ENCODE measurements at regions not wholly inside any gene's neighbourhood (a gene's known extent, or its start where the extent isn't known, plus 50 kb on each side); places are given as distances from the start of the nearest gene placed in this dataset.

DNA sequence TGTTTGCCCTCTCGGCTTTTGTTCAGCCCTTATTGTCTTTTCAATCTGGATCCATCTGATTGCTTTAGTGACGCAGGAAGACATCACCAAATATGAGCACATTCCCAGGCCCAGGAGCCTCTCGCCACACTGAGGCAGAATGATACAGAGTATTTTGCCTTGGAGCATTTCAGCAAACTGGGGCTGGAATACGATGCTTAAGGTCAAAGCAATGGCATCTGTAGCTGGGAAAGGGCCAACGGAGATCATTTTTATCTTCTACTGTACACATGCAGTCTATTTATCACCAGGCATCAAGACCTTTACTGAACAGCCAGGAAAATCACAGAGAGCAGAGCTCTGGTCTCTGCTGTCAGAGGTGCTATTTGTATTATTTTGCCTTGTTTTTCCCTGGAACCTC lies 655.3 kb downstream of the RNF144B start:
- no peak for DNase-seq

DNA sequence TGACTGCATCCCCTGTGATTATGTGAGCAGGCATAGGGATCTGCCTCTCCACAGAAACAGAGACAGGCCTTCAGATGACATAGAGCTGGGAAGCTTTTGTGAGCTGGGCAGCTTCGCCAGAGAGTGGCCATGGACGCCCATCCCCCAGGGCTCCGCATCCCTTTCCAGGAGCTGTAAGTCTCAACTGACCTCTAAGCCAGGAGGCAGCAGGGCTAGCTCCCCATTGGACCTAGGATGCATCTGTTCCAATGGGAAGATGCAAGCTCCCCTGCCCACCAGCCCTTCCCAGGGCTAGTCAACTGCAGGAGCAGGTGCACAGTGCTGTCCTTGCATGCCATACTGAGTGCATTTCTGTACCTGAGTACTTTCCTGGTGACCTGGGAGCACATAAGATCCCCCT lies 663.6 kb downstream of the RNF144B start:
- no peak for DNase-seq

DNA sequence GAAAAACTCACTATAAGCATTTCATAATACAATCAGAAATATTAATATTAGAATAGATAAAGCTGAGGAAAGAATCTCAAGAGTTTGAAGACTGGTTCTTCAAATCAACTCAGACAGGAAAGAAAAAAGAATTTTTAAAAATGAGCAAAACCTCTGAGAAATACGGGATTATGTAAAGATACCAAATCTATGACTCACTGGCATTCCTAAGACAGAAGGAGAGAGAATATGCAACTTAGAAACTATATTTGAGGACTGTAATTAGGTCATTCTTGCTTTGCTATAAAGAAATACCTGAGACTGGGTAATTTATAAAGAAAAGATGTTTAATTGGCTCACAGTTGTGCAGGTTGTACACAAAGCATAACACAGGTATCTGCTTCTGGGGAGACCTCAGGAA lies 665.1 kb downstream of the RNF144B start:
- no peak for DNase-seq

DNA sequence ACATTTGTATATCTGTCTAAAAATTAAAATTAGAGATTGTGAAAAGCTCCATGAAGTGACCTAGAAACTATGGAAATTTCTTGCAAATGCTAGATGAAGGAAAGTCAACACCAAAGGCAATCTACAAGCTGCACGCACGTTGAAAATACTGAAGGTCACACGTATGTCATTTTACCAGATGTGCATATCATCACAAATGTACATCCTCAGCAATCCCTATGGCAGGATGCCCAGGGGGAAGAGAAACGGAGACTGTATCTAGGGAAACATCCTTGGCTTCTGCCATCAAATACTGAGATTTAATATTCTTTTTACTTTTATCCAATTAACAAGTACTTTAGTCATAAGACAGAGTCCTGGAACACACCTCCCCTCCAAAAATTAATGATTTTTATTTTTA lies 672.0 kb downstream of the RNF144B start:
- DNase-seq, result no peak

DNA sequence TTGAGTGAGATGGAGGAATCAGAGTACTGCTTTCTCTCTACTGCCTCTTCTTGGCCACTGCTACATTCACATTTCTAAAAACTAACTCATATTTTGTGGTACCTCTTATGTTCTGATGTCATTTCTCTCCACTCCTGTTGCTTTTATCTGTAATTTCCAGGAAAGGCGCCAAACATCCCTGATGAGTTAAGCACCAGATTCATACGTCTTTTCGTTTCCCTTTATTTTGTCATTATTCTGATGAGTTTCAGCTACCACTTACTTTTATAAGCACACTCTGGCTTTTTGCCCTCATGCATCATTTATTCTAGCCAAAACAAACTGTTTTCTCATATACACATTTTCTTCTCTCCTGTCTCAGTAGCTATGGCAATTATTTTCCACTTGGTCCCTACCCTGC lies 680.0 kb downstream of the RNF144B start:
- no peak for DNase-seq

DNA sequence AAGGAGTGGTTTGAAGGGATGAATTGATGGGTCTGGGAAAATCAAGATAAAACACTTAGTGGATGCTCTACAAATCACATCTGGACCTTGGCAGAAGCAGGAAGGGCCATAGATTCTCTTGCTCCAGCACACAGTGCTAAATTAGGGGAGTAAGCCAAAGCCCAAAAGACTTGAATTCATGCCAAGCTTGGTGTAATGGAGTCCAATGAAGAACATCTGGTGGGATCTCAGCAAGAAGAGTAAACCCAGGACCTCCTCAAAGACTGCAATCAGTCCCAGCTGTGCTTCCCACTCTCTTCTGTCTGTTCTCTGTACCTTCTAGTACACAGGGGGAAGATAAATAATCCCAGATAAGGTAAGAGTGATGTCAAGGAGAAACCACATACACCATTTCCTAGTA lies 683.4 kb downstream of the RNF144B start:
- no peak for DNase-seq

DNA sequence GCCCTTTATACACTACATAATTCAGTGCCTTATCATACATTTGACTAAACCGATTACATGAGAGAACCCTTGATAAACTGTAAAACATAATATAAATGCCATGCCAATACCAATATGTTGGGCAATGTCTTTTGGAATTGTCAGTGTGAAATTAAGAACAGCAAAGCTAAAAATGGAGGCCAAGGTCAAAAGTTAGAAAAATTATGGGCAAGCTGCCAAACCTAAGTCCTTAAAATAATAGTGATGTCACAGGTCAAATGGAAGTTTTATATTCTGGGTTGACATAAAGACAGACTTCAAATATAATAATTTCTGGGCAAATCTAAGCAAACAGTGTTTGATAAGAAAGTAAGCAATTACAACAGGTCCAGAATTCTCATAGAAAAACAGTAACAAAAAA lies 696.7 kb downstream of the RNF144B start:
- no peak for DNase-seq

DNA sequence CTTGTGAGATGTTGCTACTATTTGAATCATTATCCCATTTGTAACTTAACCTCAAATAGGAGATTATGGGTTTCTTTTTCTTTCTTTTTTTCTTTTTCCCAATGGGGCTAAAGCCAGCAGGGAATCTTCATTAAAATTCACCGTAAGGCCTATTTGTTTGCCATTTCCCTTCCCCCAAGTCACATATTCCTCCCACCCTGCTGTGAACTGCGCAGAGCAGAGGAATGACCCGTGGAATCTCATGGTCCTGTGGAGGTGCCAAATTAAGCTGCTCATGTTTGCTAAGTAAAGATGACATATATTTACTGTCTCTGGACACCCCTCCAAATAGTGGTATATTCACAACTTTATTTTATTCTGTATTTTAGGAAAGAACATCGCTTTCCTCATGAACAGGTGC lies 699.3 kb downstream of the RNF144B start:
- no peak for DNase-seq

DNA sequence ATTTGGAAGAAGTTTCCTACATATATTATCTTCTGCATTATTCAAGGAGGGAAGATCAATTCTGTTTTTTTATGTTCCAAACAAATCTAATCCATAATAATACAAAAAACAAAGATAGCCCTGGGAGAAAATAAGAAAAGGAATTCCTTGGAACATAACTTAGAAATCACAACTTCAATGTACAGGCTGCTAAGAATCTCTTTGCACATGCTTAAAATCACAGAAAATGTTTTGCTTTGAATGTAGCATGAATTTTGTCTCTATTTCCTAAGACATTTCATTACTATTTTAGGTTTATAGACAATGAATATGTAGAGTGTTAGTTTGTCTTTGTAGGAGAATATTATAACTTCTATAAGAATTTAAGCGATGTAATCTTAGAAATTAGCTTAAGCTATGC lies 700.1 kb downstream of the RNF144B start:
- no peak for DNase-seq

DNA sequence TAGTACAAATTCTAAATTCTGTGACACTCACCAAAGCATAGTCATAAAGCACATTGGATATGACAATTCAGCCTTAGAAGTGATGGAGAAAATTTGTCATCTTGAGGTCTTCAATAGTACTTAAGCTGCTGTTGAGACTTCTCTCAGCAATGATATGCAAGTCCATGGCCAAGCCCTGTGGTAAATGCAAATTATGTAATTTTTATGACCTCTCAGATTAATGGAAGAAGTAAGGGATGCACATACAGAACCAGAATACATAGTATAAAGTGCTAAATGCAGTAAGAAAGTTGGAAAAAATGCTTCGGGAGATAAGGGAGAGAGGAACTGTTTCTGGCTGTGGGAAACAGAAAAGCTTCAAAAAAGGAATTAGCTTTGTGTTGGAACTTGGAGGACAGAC lies 700.7 kb downstream of the RNF144B start:
- no peak for DNase-seq

DNA sequence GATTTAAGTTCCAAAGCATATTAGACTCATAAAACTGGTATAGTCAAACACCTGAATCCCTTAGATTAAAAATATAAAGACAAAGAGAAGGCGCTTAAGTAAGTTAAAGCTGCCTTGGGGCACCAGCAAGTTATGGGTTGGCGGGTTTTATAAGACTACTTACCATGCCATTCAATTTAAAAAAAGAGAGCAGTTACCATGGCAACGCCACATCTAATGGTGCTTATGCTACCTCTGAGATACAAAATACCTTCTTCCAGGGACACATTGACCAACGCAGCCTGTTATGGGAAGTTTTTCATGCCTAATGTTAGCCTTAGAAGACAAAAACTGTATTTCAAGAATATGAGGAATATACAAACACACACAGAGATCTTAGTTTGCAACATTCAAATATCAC lies 713.6 kb downstream of the RNF144B start:
- DNase-seq, result no peak

DNA sequence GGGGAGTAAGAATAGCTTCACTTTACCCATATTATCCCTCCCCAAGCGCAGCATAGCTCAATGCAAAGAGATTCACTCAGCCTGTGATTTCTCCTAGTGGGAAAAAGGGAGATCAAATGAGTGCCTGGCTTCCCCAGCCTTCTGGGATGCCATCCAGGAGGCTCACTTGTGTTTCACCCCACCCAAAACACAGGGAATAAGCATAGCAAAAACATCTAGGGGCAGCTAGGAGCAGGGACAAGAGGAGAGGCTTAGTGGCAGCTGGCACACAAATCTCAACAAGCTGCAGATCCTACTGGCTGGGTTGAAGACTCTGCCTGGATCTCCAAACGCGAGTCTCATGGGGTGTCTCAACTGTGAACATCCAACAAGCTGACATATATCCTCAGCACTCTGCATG lies 715.8 kb downstream of the RNF144B start:
- no peak for DNase-seq

DNA sequence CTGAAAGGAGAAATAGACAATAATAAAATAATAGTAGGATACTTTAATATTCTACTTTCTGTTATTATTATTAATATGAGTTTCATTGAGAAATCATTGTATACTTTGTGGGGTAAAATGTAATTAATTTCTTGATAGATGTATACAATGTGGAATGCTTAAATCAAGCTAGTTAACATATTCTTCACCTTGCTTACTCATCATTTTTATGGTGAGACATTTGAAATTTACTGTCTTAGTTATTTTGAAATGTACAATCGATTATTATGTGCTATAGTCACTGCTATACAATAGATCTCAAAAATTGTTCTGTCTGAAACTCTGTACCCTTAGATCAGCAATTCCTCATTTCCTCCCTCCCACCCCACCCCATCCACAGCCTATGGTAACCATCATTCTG lies 720.3 kb downstream of the RNF144B start:
- DNase-seq, result no peak

DNA sequence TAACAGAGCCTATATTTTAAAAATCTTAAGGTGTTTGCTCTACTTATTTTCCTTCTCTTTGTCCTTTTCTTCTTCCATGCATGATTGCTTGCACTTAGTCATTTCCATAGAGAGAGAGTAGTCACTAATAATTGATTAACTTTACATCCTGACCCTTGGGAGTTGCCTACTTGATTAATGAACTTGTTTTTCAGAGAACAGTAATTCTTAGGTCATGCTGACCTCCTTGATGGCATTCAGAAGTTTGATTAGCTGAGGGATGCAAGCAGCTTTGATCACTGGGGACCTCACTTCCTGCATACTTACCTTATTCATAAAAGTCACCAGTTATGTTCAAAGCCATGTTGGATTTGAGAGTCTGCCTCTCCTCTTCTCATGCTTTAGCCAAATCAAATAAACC lies 715.6 kb upstream of the ID4 start:
- DNase-seq, result no peak

DNA sequence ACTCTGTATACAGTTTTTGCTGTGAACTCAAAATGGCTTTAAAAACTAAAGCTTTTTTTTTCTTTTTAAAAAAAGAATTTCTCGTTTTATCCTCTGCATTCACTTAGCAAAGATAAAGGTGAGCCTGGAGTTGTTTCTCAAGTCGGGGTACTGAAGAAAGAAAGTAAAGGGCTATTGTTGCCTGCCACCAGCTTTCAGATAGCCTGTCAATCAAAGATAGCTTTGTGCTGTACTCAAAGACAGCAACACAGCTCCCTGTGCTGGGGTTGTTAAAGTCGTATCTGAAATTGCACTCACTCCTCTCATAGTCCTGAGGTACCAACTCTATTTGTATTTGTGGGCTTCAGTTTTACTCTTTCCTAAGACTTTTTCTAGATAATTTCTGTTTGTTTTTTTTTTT lies 710.1 kb upstream of the ID4 start:
- no peak for DNase-seq

DNA sequence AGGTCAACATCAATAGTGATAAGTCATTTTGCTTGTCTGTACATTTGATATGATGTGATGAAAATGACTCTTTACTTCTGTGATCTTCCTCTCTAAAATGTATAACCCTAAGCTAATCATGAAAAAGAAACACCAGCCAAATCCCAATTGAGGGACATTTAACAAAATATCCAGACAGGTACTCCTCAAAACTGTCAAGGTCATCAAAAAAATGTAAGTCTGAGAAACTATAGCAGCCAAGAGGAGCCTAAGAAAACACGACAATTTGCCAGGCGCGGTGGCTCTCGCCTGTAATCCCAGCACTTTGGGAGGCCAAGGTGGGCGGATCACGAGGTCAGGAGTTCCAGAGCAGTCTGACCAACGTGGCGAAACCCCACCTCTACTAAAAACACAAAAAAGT lies 708.5 kb upstream of the ID4 start:
- DNase-seq, result no peak

DNA sequence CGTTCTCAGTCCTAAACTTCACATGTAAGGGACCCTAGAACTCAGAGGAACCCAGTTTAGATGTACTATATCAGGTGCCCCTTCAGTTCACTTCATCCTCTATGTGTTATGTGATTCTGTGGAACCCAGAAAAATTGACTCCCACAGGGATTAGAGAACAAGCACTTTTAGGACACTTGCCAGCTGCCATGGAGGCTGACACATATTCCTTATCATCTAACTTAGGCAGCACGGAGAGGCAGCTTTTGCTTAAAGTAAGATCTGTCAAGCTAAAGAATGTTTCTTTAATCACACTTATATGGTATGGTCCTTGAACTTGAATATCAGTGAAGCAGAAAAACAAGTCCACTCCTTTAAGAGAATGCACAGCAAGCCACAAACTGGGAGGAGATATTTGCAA lies 701.5 kb upstream of the ID4 start:
- DNase-seq, result no peak

DNA sequence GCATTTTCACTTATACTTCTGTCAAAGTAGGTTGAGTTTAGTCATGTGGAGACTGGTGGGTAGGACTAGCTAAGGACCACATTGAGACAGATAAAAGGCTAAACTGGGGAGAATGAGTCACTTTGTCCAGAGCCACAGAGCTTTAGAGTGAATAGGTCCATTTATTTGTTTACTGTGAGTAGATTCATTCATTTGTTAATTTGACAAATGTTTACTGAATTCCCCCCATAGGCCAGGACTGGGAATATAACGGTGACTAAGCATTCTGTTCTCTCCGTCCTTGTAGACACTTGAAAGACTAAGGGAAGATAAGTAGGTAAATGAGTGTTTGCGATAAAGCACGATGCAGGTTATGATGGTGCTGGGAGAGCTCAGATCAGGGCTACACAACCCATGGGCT lies 699.7 kb upstream of the ID4 start:
- DNase-seq, result no peak

DNA sequence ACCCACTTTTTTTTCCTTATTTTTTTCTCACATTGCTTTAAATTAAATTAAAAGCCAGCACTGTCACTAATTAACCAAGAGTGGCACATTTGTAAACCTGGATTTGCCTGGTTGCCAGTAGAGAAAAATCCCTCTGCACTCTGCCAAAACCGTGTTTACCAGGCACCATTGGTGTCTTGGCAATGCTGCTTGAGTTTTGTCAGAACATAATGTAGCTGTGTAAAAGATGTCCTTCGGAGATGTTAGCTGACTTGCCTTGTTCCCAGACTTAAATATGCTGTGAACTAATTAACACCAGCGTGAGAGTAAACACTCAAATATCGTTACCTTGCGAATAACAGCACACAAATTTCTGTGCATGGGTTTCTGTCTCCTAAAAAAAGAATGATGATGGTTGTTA lies 694.9 kb upstream of the ID4 start:
- DNase-seq, result no peak

DNA sequence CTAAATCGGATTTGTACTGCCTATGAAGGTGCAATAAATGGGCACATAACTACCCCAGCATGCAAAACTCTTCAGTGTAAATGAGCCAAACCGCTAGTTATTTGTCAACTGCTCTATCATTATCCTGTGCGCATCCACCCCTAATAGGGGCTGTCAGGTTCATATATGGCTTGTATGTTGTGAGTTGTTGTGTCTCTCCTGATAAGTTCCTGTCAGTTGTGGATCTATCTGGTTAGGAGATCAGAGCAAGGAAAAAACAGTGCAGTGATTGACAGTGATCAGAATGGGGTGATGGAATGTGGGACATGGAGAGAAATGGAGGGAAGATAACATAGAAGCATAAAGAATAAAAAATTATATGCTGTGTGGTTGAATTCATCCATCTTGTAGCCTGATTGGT lies 686.9 kb upstream of the ID4 start:
- no peak for DNase-seq

DNA sequence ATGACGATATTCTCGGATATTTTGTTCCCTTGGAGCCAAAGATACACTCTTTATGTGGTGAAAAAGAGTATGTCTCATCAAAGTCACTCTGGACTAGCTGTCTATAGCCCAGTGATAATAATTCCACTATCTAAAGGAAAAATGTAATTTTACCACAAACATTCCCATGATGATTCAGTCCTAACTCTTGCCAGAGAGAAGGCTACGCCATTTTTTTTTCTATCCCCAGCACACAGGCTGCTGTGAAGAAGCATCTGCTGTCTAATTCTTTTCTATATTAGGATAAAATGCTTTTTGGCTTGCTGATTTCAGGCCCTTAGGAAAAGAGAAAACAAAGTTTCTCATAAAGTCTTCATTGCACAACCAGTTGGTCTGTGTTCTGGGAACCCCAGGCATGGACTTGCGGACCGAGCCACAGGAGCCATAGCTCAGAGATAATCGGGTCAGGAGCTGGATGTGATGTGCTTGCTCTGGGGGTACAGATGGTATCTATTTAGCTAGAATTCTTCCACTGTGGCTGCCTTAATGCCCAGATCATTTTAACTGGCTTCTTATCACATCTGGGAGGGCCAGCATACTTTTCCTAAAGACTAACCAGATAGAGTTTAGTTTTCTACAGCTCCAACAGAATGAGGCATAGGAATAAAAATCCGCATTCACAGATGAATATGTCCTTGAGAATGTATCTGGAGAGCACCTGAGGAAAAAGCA lies 683.7 kb upstream of the ID4 start:
- no peak for DNase-seq

DNA sequence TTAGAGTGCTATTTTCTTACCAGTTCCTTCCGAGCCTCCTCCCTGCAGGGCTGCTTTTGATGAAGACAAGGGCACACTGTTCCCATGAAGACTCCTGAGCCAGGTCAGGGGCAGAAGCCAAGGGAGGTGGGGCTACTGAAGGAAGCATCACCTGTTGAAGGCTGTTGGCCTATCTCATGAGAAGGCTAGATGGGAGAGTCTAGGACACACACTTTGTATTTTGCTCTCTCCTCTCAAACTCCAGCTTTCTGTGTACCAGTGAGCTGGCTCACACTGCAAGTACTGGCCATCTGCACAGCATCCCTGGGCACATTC lies 683.2 kb upstream of the ID4 start:
- no peak for DNase-seq

DNA sequence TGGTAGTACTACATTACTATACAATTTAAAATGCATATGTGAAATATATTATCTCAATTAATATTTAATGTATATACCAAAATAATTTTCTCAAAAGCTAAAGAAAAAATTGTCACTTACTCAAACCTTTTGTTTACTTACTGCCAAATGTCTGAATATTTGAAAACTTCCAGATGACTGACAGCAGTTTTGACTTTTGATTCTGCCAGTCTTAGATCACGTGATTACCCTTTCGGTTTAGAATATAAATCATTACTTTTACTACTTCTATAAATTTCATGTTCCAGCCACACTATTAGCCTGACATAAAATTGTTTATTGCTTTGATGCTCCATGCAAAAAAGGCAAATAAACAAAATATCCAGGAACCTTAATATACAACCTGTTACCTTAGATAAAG lies 680.7 kb upstream of the ID4 start:
- no peak for DNase-seq

DNA sequence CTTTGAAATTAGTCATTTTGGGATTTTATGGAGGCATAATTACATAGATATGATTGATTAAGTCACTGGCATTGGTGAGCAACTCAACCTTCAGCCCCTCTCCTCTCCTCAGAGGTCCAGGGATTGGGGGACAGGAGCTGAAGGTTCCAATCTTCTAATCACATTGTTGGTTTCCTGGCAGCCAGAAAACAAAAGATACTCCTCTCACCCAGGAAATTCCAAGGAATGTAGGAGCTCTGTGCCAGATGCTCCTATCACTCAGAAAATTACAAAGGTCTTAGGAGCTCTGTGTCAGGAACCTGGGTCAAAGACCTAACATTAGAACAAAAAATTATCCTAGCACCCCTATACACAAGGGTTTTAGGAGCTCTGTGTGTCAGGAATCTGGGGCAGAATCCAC lies 679.7 kb upstream of the ID4 start:
- no peak for DNase-seq

DNA sequence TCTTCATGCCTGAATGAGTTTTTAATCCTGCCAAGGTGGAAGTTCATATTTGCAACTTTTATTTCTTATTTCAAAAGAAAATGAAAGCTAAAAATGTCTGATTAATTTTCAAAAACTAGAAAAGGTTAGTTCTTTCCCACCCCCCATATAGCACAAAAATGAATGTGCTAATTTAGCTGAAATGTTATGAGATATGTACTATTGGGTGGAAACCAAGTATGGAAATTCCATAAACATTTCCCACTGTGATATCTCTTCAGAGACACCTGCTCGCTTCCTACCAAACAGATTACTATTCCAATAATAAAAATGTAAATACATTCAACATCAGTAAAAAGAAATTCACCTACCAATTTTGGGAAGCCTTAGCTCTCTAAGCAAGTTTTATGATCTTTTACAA lies 678.6 kb upstream of the ID4 start:
- no peak for DNase-seq

DNA sequence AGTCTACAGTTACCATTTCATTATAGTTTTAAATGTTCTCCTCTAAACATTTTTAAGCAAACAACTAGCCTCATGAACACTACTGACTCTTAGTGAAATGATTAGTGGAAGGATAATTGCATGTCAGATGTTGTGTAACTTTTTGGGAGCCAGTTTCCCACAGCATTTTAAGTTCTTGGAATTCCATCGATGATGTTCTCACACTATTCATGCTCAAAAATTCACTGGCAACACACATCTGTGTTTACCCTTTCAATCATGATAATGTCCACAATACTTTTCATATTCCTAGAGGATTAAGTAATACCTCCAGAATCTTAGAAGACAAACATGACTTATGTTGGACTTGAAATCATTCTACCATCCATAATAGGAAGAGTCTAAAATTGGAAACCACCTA lies 678.1 kb upstream of the ID4 start:
- no peak for DNase-seq
